Astrocyte of the spinal cord (primary cell): ENCODE measurements at regions not wholly inside any gene's neighbourhood (a gene's known extent, or its start where the extent isn't known, plus 50 kb on each side); places are given as distances from the start of the nearest gene placed in this dataset.
A peak's percentile ranks its signal among the peaks of the same experiment; 100 is the strongest.

ENCODE experiments used
- DNase-seq: peaks from one replicate; pipeline ENCODE4 v3.0.0; 2011; ENCODE audit warnings: low read depth, low spot score
- H3K4me3 ChIP-seq: 2 replicates; pipeline ENCODE4 v1.5.1; 2011; ENCODE audit warnings: low read depth, mild to moderate bottlenecking, low read length, moderate library complexity
- CTCF ChIP-seq: IDR thresholded peaks from 2 replicates; pipeline ENCODE4 v1.5.1; 2012; ENCODE audit warnings: low read depth, mild to moderate bottlenecking, low read length, inconsistent platforms
- in situ Hi-C: cut with HindIII; loops from 2 replicates; pipeline ENCODE4 v1.10.0; 2017; ENCODE audit warnings: low sequenced_read_pairs

GRCh38 chr1:96983866-96984265, 262.3 kb downstream of the PTBP2 start:
- TF ChIP-seq CTCF = no peak
- DNase-seq = no peak
- in situ Hi-C loops = no loop called here
- no peak overlapping the region for H3K4me3 ChIP-seq

GRCh38 chr1:96987186-96987703, 265.7 kb downstream of the PTBP2 start:
- TF ChIP-seq CTCF = no peak
- no peak overlapping the region for H3K4me3 ChIP-seq
- in situ Hi-C loops = no loop called here
- DNase-seq = no peak

DNA sequence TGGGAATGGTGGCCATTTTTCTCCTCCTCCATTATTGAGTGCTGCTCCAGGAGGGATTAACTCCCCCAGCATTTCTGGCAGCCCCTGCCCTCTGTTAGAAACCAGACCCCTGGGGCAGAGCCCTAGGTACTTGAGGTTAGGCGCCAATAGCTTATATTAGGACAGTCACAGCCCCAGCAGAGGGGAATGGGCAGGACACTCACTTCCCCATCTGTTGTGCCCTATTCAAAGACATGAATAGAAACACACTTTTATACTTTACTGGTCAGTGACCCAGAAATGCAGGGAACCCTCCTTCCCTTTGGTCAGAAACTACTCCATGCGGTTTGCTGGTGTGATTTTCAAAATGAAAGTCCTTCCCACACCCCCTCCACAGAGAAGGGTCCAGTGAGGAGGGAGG, 267.7 kb downstream of the PTBP2 start:
- in situ Hi-C loops = no loop called here
- no peak for DNase-seq
- no peak overlapping the region for H3K4me3 ChIP-seq
- no peak for TF ChIP-seq CTCF

DNA sequence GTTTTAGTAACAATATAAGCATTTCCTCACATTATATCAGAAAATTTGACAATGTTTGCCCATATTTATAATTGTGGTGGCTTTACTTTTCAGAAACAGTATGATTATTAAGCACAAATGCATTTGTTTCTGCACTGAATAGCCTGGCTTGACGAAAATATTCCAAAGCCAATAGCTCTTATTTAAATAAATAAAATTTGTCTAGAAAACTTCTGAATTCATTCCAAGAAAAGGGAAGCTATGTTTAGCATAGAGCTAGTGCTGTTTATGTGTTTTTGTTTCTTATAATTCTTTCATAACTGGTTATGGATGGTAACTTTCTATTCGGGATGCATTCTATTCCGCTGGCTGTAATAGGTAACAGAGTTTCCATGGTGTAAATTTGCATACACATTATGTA, 268.6 kb downstream of the PTBP2 start:
- in situ Hi-C loops = no loop called here

DNA sequence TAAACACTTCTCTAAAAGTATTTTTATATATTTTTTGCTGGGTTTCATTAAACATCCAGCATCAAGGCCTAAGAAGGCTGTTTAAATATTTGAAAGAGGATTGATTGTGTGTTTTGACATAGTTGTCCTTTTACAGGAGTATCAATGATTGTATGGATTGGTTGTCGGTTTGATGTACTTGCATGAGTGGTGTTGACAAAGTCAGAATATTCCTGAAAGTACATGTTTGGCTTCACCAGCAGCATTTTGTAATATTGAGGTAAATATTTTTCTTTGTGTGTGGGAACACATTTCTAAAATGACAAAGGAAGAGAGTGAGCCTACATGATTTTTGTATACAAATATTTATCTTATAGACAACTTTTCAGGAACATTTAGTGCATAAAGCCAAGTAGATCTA, 269.7 kb downstream of the PTBP2 start:
- in situ Hi-C loops = no loop called here
- DNase-seq = no peak
- no peak overlapping the region for H3K4me3 ChIP-seq
- TF ChIP-seq CTCF = no peak

More for the DNA sequence above, 268.6 kb downstream of the PTBP2 start:
- no peak for DNase-seq
- no peak for TF ChIP-seq CTCF
- H3K4me3 ChIP-seq = no peak overlapping the region

- H3K4me3 ChIP-seq = no peak overlapping the region
- no peak for TF ChIP-seq CTCF
- in situ Hi-C loops = no loop called here
- DNase-seq = peak; percentile 44
These were observed 271.3 kb downstream of the PTBP2 start for GRCh38 chr1:96992871-96993270.

DNA sequence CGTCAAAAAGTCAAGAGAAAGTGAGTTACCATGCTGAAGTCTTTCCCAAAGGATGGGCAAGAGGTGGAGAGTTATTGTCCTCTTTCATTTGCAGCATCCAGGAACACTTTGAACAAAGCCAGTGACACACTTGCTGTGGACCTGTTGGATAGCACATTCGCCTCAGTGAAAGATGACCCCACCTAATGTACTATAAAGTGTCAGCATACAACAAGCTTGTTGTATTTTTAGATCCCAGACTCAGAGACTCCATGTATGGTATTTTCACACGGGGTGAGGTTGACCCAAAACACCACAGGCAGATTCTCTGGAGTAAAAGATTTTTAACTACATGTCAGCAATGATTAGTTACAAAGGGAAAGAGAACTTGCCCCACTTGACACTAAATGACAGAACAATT, 273.8 kb downstream of the PTBP2 start:
- no peak overlapping the region for H3K4me3 ChIP-seq
- no peak for TF ChIP-seq CTCF
- peak; percentile 52 for DNase-seq
- in situ Hi-C loops = no loop called here
